ES-I3 (cell line): ENCODE measurements at regions not wholly inside any gene's neighbourhood (a gene's known extent, or its start where the extent isn't known, plus 50 kb on each side); places are given as distances from the start of the nearest gene placed in this dataset.

Experiments used
- H3K36me3 ChIP-seq: 2 replicates; pipeline ENCODE4 v1.6.1; 2013; ENCODE audit warnings: mild to moderate bottlenecking, low read length, control low read depth, moderate library complexity; ENCODE audit not compliant: insufficient read depth
- H3K4me1 ChIP-seq: 2 replicates; pipeline ENCODE4 v1.6.1; 2013; ENCODE audit warnings: mild to moderate bottlenecking, control low read depth, low read length; ENCODE audit not compliant: insufficient read depth
- H3K9ac ChIP-seq: 2 replicates; pipeline ENCODE4 v1.6.1; 2013; ENCODE audit warnings: low read depth, mild to moderate bottlenecking, low read length, moderate library complexity
- H3K9me3 ChIP-seq: 2 replicates; pipeline ENCODE4 v1.6.1; 2013; ENCODE audit warnings: mild to moderate bottlenecking, low read length, moderate library complexity; ENCODE audit not compliant: control insufficient read depth, insufficient read depth

- H3K9ac ChIP-seq = no peak overlapping the region
- H3K9me3 ChIP-seq = no peaks in the 10 kb centered on the region
- H3K36me3 ChIP-seq = no peaks in the 10 kb centered on the region
- H3K4me1 ChIP-seq = peaks cover 8% of the 10 kb centered on the region
These were observed 201.6 kb upstream of the JARID2 start for GRCh38 chr6:15044146-15044882.

DNA sequence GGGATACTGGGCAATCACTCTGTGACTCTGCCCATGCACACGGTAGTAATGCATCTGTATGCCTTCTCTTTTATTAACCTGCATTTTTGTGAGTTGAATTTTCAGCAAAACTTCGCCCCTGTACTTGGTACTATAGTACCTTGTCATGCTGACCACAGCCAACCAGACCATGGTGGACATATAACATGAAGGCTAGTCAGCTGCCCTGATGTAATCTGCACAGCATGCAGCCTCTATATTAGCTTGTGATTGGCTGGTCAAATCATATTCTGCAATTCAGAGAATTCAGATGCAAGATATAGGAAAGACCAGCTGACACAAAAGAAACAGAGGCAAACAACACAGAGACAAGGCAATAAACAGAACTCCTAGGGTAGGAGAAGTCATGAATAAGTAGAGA, 200.9 kb upstream of the JARID2 start:
- H3K4me1 ChIP-seq = peaks cover 8% of the 10 kb centered on the region
- no peak overlapping the region for H3K9ac ChIP-seq
- no peaks in the 10 kb centered on the region for H3K36me3 ChIP-seq
- H3K9me3 ChIP-seq = no peaks in the 10 kb centered on the region

DNA sequence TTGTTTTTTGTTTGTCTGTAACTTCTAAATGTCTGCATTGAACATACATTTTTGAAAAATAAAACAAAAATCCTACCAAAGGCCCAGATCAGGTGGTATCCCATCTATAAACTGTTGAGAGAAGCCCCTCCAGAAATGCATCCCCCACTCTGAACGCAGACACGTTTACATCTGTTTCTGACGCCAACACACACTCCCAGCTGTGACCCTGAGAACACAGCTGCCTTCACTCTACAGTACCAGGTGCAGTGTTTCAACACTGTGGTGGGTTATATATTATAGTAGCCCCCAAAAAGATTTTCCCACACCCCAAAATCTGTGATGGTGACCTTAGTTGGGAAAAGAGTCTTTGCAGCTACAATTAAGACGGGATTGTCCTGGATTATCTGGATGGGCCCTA, 199.1 kb upstream of the JARID2 start:
- peaks cover 8% of the 10 kb centered on the region for H3K4me1 ChIP-seq
- no peak overlapping the region for H3K9ac ChIP-seq
- H3K9me3 ChIP-seq = no peaks in the 10 kb centered on the region
- H3K36me3 ChIP-seq = no peaks in the 10 kb centered on the region

DNA sequence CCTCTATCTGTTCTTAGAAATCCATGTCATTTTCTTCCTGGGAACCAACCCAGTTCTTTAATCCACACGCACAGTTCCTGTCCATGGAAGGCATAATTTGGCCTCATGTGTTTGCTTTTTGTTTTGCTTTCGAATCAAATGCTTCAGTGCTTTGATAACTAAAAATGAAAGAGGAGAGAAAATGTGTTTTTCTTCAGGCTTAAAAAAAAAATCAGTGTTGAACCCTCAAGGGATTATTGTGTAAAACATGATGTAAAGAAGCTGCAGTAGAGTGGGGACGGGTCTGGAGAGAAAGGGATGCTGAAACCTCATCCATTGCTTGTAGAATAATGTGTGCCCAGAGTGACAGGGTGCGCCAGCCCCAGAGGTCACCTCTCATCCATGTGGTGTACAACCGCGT, 197.5 kb upstream of the JARID2 start:
- peaks cover 8% of the 10 kb centered on the region for H3K4me1 ChIP-seq
- H3K36me3 ChIP-seq = no peaks in the 10 kb centered on the region
- no peak overlapping the region for H3K9ac ChIP-seq
- H3K9me3 ChIP-seq = no peaks in the 10 kb centered on the region

- Histone ChIP-seq H3K9me3 (no peaks in the 10 kb centered on the region), H3K9ac (no peak overlapping the region), H3K36me3 (no peaks in the 10 kb centered on the region), H3K4me1 (peaks cover 3% of the 10 kb centered on the region; the same call in 1 of the 2 replicates)
These were observed 187.4 kb upstream of the JARID2 start for GRCh38 chr6:15058200-15059061.

DNA sequence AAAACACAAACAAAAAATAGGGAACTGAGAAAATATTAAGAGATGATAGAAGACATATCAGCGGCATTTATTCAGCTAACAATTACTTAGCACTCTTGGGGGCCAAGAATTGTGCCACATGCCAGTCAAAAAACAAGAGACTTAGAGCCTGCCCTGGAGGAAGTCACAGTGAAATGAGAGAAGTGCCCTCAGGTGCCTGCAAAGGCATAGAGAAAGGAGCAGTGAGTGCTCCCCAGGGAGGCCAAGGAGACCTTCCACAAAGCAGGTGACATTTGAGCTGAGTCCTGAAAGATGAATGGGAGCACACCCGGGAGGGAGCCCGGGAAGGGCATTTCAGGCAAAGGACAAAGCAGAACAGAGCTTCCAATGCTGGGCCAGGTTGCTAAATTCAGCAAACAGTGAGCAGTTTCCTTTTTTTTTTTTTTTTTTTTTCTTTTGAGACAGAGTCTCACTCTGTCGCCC, 184.7 kb upstream of the JARID2 start:
- Histone ChIP-seq H3K9ac (no peak overlapping the region), H3K9me3 (no peaks in the 10 kb centered on the region), H3K36me3 (no peaks in the 10 kb centered on the region), H3K4me1 (peaks cover 3% of the 10 kb centered on the region; the same call in 1 of the 2 replicates)

GRCh38 chr6:15061908-15062515, 183.9 kb upstream of the JARID2 start:
- no peak overlapping the region for H3K9ac ChIP-seq
- H3K4me1 ChIP-seq = peaks cover 3% of the 10 kb centered on the region; the same call in 1 of the 2 replicates
- H3K36me3 ChIP-seq = no peaks in the 10 kb centered on the region
- no peaks in the 10 kb centered on the region for H3K9me3 ChIP-seq

DNA sequence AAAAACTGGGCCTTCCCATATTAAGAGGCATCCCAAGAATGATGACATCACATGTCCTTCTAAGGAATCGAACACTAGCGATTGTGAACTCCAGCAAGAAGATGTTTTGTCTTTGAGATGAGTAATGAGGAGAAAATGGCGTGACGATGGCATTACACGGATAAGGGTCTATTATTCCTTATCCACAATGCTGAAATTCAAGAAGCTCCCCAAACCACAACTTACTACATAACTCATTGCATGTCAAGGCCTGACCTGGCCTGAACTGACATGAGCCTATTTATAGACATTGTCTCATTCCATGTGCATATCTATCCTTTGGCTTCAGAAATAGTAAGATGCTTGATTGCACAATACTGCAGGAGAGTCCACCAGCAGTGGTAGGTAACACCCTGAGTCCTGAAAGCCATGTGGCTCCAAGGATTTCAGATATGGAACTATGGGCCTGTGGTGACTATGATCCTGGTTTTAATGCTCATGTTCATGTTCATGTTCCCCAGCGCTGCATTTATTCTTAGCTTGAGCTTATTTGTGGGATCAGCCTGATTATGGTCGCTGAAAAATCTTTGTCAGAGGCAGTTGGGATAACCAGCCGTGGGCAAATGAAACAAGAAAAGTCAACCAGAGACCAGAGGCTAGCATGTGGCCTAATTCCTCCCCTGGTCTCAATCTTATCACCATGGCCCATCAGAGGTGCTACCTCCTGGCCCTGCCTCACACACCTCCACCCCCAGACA, 183.2 kb upstream of the JARID2 start:
- Histone ChIP-seq H3K36me3 (no peaks in the 10 kb centered on the region), H3K4me1 (peaks cover 3% of the 10 kb centered on the region; the same call in 1 of the 2 replicates), H3K9me3 (no peaks in the 10 kb centered on the region), H3K9ac (no peak overlapping the region)

DNA sequence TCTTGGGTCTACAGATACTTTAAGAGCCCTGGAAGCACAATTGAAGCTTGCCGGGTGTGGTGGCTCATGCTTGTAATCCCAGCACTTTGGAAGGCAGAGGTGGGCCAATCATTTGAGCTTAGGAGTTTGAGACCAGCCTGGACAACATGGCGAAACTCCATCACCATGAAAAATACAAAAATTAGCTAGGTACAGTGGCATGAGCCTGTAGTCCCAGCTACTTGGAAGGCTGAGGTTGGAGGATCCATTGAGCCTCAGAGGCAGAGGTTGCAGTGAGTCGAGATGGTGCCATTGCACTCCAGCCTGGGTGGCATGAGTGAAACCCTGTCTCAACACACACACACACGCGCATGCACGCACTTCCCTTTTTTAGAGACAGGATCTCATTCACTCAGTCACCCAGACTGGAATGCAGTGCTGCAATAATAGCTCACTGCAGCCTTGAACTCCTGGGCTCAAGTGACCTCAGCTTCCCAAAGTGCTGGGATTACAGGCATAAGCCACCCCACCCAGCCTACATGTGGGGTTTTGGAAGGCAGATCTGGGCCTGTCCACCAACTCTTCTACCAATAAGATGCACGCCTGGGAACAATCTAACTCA, 182.5 kb upstream of the JARID2 start:
- H3K9me3 ChIP-seq = no peaks in the 10 kb centered on the region
- no peak overlapping the region for H3K9ac ChIP-seq
- H3K4me1 ChIP-seq = peaks cover under 1% of the 10 kb centered on the region; the same call in 1 of the 2 replicates
- H3K36me3 ChIP-seq = no peaks in the 10 kb centered on the region

- no peak overlapping the region for H3K9ac ChIP-seq
These were observed 180.4 kb upstream of the JARID2 start for GRCh38 chr6:15065261-15065989.

DNA sequence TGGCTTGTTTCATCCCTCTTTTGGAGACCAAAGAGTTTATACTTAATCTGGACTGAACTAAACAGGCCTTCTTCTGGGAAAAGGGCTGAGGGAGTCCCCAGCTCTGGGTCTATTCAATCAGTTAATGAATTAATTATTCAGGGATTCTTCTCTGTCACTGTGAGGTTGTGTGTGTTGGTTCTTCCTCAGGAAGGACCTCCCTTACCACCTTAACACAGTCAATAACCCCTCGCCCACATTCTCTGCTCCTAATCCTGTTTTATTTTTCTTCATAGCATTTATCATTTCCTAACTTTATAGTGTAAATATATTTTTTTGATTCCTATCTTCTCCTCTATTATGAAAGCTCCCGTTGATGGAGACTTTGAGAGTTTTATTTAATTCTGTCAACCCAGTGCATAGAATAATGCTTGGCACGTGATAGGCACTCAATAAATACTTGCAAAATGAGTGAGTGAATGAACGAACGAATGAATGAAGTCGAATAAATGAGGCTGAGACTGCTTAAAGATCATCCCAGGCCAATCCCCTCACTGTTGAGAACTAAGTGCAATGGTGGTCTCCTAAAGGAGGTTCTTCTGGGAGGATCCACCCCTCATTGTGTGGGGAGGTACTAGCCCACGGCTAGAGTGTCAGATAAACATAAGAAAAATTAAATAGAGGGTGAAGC, 179.6 kb upstream of the JARID2 start:
- Histone ChIP-seq H3K9ac (no peak overlapping the region), H3K9me3 (no peaks in the 10 kb centered on the region), H3K36me3 (no peaks in the 10 kb centered on the region), H3K4me1 (no peaks in the 10 kb centered on the region; the same call in 1 of the 2 replicates)

More at GRCh38 chr6:15065261-15065989, 180.4 kb upstream of the JARID2 start:
- H3K9me3 ChIP-seq = no peaks in the 10 kb centered on the region
- H3K36me3 ChIP-seq = no peaks in the 10 kb centered on the region
- no peaks in the 10 kb centered on the region; the same call in 1 of the 2 replicates for H3K4me1 ChIP-seq

GRCh38 chr6:15073344-15073789, 172.5 kb upstream of the JARID2 start:
- Histone ChIP-seq H3K36me3 (no peaks in the 10 kb centered on the region), H3K9ac (no peak overlapping the region), H3K4me1 (peaks cover 24% of the 10 kb centered on the region), H3K9me3 (no peaks in the 10 kb centered on the region; the same call in 1 of the 2 replicates)
